Natural killer cell (primary cell): ENCODE measurements at regions not wholly inside any gene's neighbourhood (a gene's known extent, or its start where the extent isn't known, plus 50 kb on each side); places are given as distances from the start of the nearest gene placed in this dataset.

Source experiments
- ATAC-seq, 3 donors: fragments of 150-1000 bp in 2 of 3; fragments of 200-7000 bp in 1 of 3; cut with Tn5 transposase; 1 replicate in 1 of 3; 2 replicates in 2 of 3; pipeline ENCODE4 v1.10.0; 2021; ENCODE audit warnings: mild to moderate bottlenecking in 2 of 3, moderate library complexity in 2 of 3
- DNase-seq, 2 donors: peaks; one replicate each; pipeline versions ENCODE4 v3.0.0 to v3.0.0-alpha.2; 2013 to 2021; ENCODE audit warnings: mixed read lengths in 1 of 2
- H3K27ac ChIP-seq: one replicate; pipeline ENCODE4 v1.5.1; 2013; ENCODE audit warnings: mild to moderate bottlenecking, low read length
- H3K27me3 ChIP-seq: one replicate; pipeline ENCODE4 v1.6.1; 2013; ENCODE audit warnings: low read length; ENCODE audit not compliant: control insufficient read depth, insufficient read depth
- H3K36me3 ChIP-seq: one replicate; pipeline ENCODE4 v1.6.1; 2013; ENCODE audit warnings: low read length; ENCODE audit not compliant: control insufficient read depth, insufficient read depth
- H3K4me1 ChIP-seq: one replicate; pipeline ENCODE4 v1.6.1; 2013; ENCODE audit warnings: low read length; ENCODE audit not compliant: control insufficient read depth, insufficient read depth
- H3K4me3 ChIP-seq: one replicate; pipeline ENCODE4 v1.5.1; 2013; ENCODE audit warnings: low read length
- H3K9me3 ChIP-seq: one replicate; pipeline ENCODE4 v1.6.1; 2013; ENCODE audit warnings: low read length; ENCODE audit not compliant: control insufficient read depth, insufficient read depth
- H3K27ac Mint-ChIP-seq, 2 donors: one replicate each; pipeline ENCODE4 v1.8.0; 2022; ENCODE audit warnings: mild to moderate bottlenecking in 2 of 2, mixed read lengths in 2 of 2, moderate library complexity in 1 of 2
- H3K27me3 Mint-ChIP-seq, 2 donors: one replicate each; pipeline ENCODE4 v1.8.0; 2022; ENCODE audit warnings: low read depth in 2 of 2, mixed read lengths in 2 of 2
- H3K36me3 Mint-ChIP-seq: one replicate; pipeline ENCODE4 v1.8.0; 2022; ENCODE audit warnings: mixed read lengths
- H3K4me1 Mint-ChIP-seq, 2 donors: one replicate each; pipeline ENCODE4 v1.8.0; 2022; ENCODE audit warnings: mixed read lengths in 2 of 2
- H3K4me3 Mint-ChIP-seq: one replicate; pipeline ENCODE4 v1.8.0; 2022; ENCODE audit warnings: mild to moderate bottlenecking, moderate library complexity, mixed read lengths
- H3K9me3 Mint-ChIP-seq, 2 donors: one replicate each; pipeline ENCODE4 v1.8.0; 2022; ENCODE audit warnings: mixed read lengths in 2 of 2
- WGBS: methylation state at CpG from one replicate; pipeline ENCODE4 v1.1.7; 2013; ENCODE audit warnings: missing lambda C conversion rate; ENCODE audit not compliant: insufficient coverage; 5-methylcytosine and 5-hydroxymethylcytosine counted together
- intact Hi-C: fragments of 100-400 bp; cut with micrococcal nuclease; formaldehyde crosslinking; loops from one replicate; pipeline ENCODE4 v1.14.2; 2022
- TF ChIP-seq, protein P1 (sequence below): fragments of 200-600 bp; IDR thresholded peaks from one replicate; pipeline ENCODE4 v1.8.0; 2022; ENCODE audit warnings: antibody characterized with exemption

DNA sequence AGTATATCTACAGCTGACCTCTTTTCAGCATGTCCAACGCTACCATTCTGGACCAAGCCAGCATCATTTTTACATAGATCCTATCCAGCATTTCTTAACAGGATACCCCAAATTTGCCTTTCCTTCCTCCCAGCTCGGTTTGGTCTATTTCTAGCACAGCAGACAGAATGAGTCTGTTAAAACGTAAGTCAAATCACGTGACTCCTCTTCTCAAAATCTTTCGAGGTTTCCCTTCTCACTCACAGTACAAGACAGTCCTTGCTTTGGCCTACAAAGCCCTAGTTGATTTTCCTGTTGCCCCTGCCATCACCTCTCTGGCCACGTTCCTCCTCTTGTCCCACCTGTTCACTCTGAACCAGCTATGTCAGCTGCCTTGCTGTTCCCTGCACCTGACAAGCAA is 711.7 kb downstream of the SORCS3 start:
- no peaks in the 10 kb centered on the region for H3K27me3 Mint-ChIP-seq
- TF ChIP-seq, protein P1, sequence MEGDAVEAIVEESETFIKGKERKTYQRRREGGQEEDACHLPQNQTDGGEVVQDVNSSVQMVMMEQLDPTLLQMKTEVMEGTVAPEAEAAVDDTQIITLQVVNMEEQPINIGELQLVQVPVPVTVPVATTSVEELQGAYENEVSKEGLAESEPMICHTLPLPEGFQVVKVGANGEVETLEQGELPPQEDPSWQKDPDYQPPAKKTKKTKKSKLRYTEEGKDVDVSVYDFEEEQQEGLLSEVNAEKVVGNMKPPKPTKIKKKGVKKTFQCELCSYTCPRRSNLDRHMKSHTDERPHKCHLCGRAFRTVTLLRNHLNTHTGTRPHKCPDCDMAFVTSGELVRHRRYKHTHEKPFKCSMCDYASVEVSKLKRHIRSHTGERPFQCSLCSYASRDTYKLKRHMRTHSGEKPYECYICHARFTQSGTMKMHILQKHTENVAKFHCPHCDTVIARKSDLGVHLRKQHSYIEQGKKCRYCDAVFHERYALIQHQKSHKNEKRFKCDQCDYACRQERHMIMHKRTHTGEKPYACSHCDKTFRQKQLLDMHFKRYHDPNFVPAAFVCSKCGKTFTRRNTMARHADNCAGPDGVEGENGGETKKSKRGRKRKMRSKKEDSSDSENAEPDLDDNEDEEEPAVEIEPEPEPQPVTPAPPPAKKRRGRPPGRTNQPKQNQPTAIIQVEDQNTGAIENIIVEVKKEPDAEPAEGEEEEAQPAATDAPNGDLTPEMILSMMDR = no peak
- H3K4me1 ChIP-seq = no peaks in the 10 kb centered on the region
- DNase-seq = no peak
- intact Hi-C loops = no loop called here
- WGBS = 71% methylated on average over 6 of the region's 6 CpGs
- H3K9me3 ChIP-seq = no peaks in the 10 kb centered on the region
- H3K4me3 Mint-ChIP-seq = no peak overlapping the region
- no peak overlapping the region for H3K27ac ChIP-seq
- H3K4me1 Mint-ChIP-seq = no peaks in the 10 kb centered on the region
- H3K36me3 ChIP-seq = no peaks in the 10 kb centered on the region
- H3K9me3 Mint-ChIP-seq = peaks cover 4 to 10% of the 10 kb centered on the region in 2 donors
- no peak overlapping the region for H3K4me3 ChIP-seq
- no peak for ATAC-seq
- no peak overlapping the region for H3K27ac Mint-ChIP-seq
- no peaks in the 10 kb centered on the region for H3K27me3 ChIP-seq
- no peaks in the 10 kb centered on the region for H3K36me3 Mint-ChIP-seq

DNA sequence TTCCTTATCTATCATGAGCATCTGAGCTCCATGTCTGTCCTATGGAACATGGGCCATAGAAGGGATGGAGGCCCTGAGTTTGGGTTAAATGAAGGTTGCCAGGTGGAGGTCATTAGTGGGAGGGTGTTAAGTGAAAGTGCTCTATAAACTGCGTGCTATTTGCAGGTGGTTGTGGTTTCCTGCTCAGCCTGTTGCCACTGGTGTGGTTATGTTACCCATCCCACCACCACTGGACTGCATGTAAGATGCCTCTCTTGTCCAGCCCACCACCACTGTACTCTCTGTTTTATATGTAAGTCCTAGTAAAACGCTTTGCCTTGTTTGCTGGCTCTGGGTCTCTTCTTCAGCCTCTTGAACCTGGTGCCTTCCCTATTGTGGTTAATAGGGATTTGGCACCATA is 711.2 kb downstream of the SORCS3 start:
- Mint-ChIP-seq H3K9me3 (peaks cover 6 to 13% of the 10 kb centered on the region in 2 donors), H3K27ac (no peak overlapping the region), H3K4me3 (no peak overlapping the region), H3K27me3 (no peaks in the 10 kb centered on the region), H3K4me1 (no peaks in the 10 kb centered on the region), H3K36me3 (no peaks in the 10 kb centered on the region)
- intact Hi-C loops = no loop called here
- WGBS = 57% methylated on average over 2 of the region's 2 CpGs
- Histone ChIP-seq H3K27me3 (no peaks in the 10 kb centered on the region), H3K27ac (no peak overlapping the region), H3K4me1 (no peaks in the 10 kb centered on the region), H3K4me3 (no peak overlapping the region), H3K36me3 (no peaks in the 10 kb centered on the region), H3K9me3 (no peaks in the 10 kb centered on the region)
- ATAC-seq (no peak), DNase-seq (no peak)
- TF ChIP-seq, protein P1 = no peak

- peaks cover 7 to 13% of the 10 kb centered on the region in 2 donors for H3K9me3 Mint-ChIP-seq
- intact Hi-C loops = no loop called here
- no peak overlapping the region for H3K4me3 Mint-ChIP-seq
- no peak for DNase-seq
- TF ChIP-seq, protein P1 = no peak
- Histone ChIP-seq H3K4me1 (no peaks in the 10 kb centered on the region), H3K27ac (no peak overlapping the region), H3K27me3 (no peaks in the 10 kb centered on the region), H3K4me3 (no peak overlapping the region), H3K9me3 (no peaks in the 10 kb centered on the region), H3K36me3 (no peaks in the 10 kb centered on the region)
- WGBS = 100% methylated on average over 2 of the region's 2 CpGs
- no peak overlapping the region for H3K27ac Mint-ChIP-seq
- H3K36me3 Mint-ChIP-seq = no peaks in the 10 kb centered on the region
- H3K4me1 Mint-ChIP-seq = no peaks in the 10 kb centered on the region
- H3K27me3 Mint-ChIP-seq = no peaks in the 10 kb centered on the region
- no peak for ATAC-seq
These were observed 710.1 kb downstream of the SORCS3 start for GRCh38 chr10:105351187-105351586.

DNA sequence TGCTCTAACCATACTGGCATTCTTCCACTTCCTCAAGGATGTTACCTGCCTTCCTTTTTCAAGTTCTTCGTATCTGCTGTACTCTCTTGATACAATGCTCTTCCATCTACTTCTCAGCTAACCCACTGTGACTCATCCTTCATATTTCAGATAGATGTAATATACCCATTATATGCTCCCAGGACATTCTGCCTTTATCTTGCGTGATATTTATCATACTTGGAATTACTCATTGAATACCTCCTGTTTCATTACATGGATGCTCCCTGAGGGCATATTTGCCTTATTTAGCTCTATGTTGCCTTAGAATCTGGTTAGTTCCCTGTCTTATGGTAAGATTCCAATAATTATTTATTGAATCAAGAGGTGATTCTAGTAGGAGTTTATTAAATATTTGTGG is 706.4 kb downstream of the SORCS3 start:
- WGBS = 71% methylated on average over 2 of the region's 2 CpGs
- H3K27me3 ChIP-seq = no peaks in the 10 kb centered on the region
- no peaks in the 10 kb centered on the region for H3K27me3 Mint-ChIP-seq
- no peaks in the 10 kb centered on the region for H3K4me1 Mint-ChIP-seq
- no peaks in the 10 kb centered on the region for H3K9me3 ChIP-seq
- no peak overlapping the region for H3K27ac Mint-ChIP-seq
- no peak overlapping the region for H3K27ac ChIP-seq
- intact Hi-C loops = no loop called here
- no peak overlapping the region for H3K4me3 Mint-ChIP-seq
- no peaks in the 10 kb centered on the region for H3K36me3 Mint-ChIP-seq
- TF ChIP-seq, protein P1 = no peak
- peaks cover 3 to 7% of the 10 kb centered on the region in 2 donors for H3K9me3 Mint-ChIP-seq
- H3K4me1 ChIP-seq = no peaks in the 10 kb centered on the region
- no peak overlapping the region for H3K4me3 ChIP-seq
- DNase-seq = no peak
- H3K36me3 ChIP-seq = no peaks in the 10 kb centered on the region
- no peak for ATAC-seq
